Heart left ventricle (tissue), 13 donors: ENCODE measurements at regions not wholly inside any gene's neighbourhood (a gene's known extent, or its start where the extent isn't known, plus 50 kb on each side); places are given as distances from the start of the nearest gene placed in this dataset.
"Not testable (repeated sequence)": the region's sequence is repeated elsewhere in the genome, so short reads cannot be mapped to it uniquely, and the experiment has no call there.

Source experiments
- CTCF ChIP-seq, 12 donors: fragments of 200-600 bp; sonication (generic) in 4 of 12; IDR thresholded peaks; one replicate each; pipeline versions ENCODE4 v1.5.0 to v1.8.0; 2018 to 2022; ENCODE audit warnings: antibody characterized with exemption in 12 of 12, mild to moderate bottlenecking in 5 of 12
- POLR2A ChIP-seq, 2 donors: fragments of 450-650 bp; IDR thresholded peaks; one replicate each; pipeline ENCODE4 v1.6.1; 2017; ENCODE audit warnings: antibody characterized with exemption in 2 of 2, mild to moderate bottlenecking in 2 of 2, moderate library complexity in 2 of 2
- donor health status: ischemic (EF 13 %, LVEDD 7.1; RV severe dilation, severe dysfunction).
- donor health status: DM: no; HTN: yes; CAD: no.
- donor health status: DM: no; HTN: no; CAD: no.
- donor health status: ischemic (EF 25% LVEDD 6.9; RV normal size, moderate dysfunction).
- donor health status: ischemic (EF 25% LVEDD 5.7; RV mildly dilated, moderate dysfunction).
- donor health status: ischemic (EF 35%, LVEDD 5.7; RV mildly dilated, moderate dysfunction).
- donor health status: nonischemic (EF 11% LVEDD 7.7; RV severe dilation, severe dysfunction).
- donor health status: DM: yes; HTN: yes; CAD: no.
- donor health status: PGD.
- donor health status: ischemic (EF 29% LVEDD 5.4; RV normal size, mild dysfunction).
- donor health status: nonischemic (EF 23%, LVEDD 6.1; RV moderate dilation, normal function).

DNA sequence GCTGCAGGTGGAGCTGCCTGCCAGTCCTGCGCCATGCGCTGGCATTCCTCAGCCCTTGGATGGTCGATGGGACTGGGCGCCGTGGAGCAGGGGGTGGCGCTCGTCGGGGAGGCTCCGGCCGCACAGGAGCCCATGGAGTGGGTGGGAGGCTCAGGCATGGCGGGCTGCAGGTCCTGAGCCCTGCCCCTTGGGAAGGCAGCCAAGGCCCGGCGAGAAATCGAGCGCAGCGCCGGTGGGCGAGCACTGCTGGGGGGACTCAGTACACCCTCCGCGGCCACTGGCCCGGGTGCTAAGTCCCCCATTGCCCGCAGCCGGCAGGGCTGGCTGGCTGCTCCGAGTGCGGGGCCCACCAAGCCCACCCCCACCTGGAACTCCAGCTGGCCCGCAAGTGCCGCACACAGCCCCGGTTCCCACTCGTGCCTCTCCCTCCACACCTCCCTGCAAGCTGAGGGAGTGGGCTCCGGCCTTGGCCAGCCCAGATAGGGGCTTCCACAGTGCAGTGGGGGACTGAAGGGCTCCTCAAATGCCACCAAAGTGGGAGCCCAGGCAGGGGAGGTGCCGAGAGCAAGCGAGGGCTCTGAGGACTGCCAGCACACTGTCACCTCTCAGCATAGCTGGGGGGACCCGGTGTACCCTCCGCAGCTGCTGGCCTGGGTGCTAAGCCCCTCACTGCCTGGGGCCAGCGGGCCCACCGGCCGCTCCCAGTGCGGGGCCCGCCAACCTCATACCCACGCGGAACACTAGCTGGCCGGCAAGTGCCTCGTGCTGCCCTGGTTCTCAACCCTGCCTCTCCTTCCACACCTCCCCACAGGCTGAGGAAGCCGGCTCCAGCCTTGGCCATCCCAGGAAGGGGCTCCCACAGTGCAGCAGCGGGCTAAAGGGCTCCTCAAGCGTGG, 742.7 kb downstream of the SOCS6 start:
- TF ChIP-seq CTCF, POLR2A (IDR thresholded peaks at IDR 0.05): not testable (repeated sequence)
